Panc1 (cell line): ENCODE measurements at regions not wholly inside any gene's neighbourhood (a gene's known extent, or its start where the extent isn't known, plus 50 kb on each side); places are given as distances from the start of the nearest gene placed in this dataset.
"Not testable (repeated sequence)": the region's sequence is repeated elsewhere in the genome, so short reads cannot be mapped to it uniquely, and the experiment has no call there.

Experiments
- ATAC-seq: fragments of 200-7000 bp; cut with Tn5 transposase; 2 replicates; pipeline ENCODE4 v1.9.1; 2020; ENCODE audit warnings: mild to moderate bottlenecking, moderate library complexity
- BruUV-seq: library from RNA; stranded (reverse); fragments of 400-500 nt; replicated peaks from 2 replicates; lab custom pipeline; 2021; lab: Mats Ljungman, UMichigan
- CTCF ChIA-PET: fragments of 300-600 bp; sonication (Branson Sonifier 250); formaldehyde crosslinking; loops from one replicate; lab custom pipeline; 2022; ENCODE audit warnings: antibody characterized with exemption; lab: Charles Lee
- POLR2A ChIA-PET: fragments of 300-600 bp; sonication (Branson Sonifier 250); formaldehyde crosslinking; loops from one replicate; lab custom pipeline; 2022; ENCODE audit warnings: antibody characterized with exemption; lab: Charles Lee
- DNase-seq: peaks from one replicate; pipeline ENCODE4 v3.0.0-alpha.2; 2010; ENCODE audit warnings: low read depth, low spot score
- H3K27ac ChIP-seq: 2 replicates; pipeline ENCODE4 v1.5.1; 2011; ENCODE audit warnings: mild to moderate bottlenecking, low read length, inconsistent platforms
- H3K27me3 ChIP-seq: fragments of 200-500 bp; sonication (Bioruptor generic); 2 replicates; pipeline ENCODE4 v1.6.0; 2014; ENCODE audit warnings: low read length, inconsistent platforms; ENCODE audit not compliant: control insufficient read depth, insufficient read depth
- H3K36me3 ChIP-seq: fragments of 200-500 bp; sonication (Bioruptor generic); 2 replicates; pipeline ENCODE4 v1.5.1; 2014; ENCODE audit warnings: inconsistent platforms, mild to moderate bottlenecking, low read length, moderate library complexity; ENCODE audit not compliant: control insufficient read depth, insufficient read depth
- H3K4me1 ChIP-seq: 2 replicates; pipeline ENCODE4 v1.5.1; 2011; ENCODE audit warnings: inconsistent platforms, mild to moderate bottlenecking, low read length, moderate library complexity; ENCODE audit not compliant: control insufficient read depth, insufficient read depth
- H3K4me3 ChIP-seq, 2 experiments: 2 replicates each; pipeline ENCODE4 v1.5.1; 2011 to 2012; ENCODE audit warnings: low read depth in 2 of 2, low read length in 2 of 2, mild to moderate bottlenecking in 2 of 2, inconsistent platforms in 1 of 2, moderate library complexity in 1 of 2
- H3K9me3 ChIP-seq: fragments of 200-500 bp; sonication (Bioruptor generic); 2 replicates; pipeline ENCODE4 v1.5.1; 2014; ENCODE audit warnings: low read depth, mild to moderate bottlenecking, inconsistent platforms, low read length, moderate library complexity; ENCODE audit not compliant: control insufficient read depth, insufficient read depth
- POLR2AphosphoS5 ChIP-seq: IDR thresholded peaks from 2 replicates; pipeline ENCODE4 v1.6.1; 2012; ENCODE audit warnings: mild to moderate bottlenecking, low read depth, low read length, moderate library complexity
- SIN3A ChIP-seq: IDR thresholded peaks from 2 replicates; pipeline ENCODE4 v1.6.1; 2012; ENCODE audit warnings: low read depth, mild to moderate bottlenecking, low read length, moderate library complexity, borderline replicate concordance; ENCODE audit not compliant: insufficient read depth
- TCF7L2 ChIP-seq: IDR thresholded peaks from 2 replicates; pipeline ENCODE4 v1.6.1; 2011; ENCODE audit warnings: mild to moderate bottlenecking, low read depth, low read length, inconsistent platforms
- in situ Hi-C: cut with HindIII; loops from 2 replicates; pipeline ENCODE4 v1.10.0; 2016; ENCODE audit warnings: low sequenced_read_pairs, low pct_unique_long_range_greater_than_20kb
- intact Hi-C: fragments of 100-400 bp; cut with micrococcal nuclease; formaldehyde crosslinking; loops from one replicate; pipeline ENCODE4 v1.10.0; 2022; ENCODE audit not compliant: unreplicated experiment
- TF ChIP-seq, protein P1 (sequence below): fragments of 450-650 bp; IDR thresholded peaks from 2 replicates; pipeline ENCODE4 v1.5.1; 2017; ENCODE audit warnings: mild to moderate bottlenecking
- TF ChIP-seq, protein P2 (sequence below), 2 experiments: IDR thresholded peaks; 2 replicates each; pipeline ENCODE4 v1.6.1; 2011 to 2012; ENCODE audit warnings: low read depth in 2 of 2, control low read depth in 1 of 2, low read length in 1 of 2, mild to moderate bottlenecking in 1 of 2, moderate library complexity in 1 of 2; ENCODE audit not compliant: insufficient read depth in 1 of 2

DNA sequence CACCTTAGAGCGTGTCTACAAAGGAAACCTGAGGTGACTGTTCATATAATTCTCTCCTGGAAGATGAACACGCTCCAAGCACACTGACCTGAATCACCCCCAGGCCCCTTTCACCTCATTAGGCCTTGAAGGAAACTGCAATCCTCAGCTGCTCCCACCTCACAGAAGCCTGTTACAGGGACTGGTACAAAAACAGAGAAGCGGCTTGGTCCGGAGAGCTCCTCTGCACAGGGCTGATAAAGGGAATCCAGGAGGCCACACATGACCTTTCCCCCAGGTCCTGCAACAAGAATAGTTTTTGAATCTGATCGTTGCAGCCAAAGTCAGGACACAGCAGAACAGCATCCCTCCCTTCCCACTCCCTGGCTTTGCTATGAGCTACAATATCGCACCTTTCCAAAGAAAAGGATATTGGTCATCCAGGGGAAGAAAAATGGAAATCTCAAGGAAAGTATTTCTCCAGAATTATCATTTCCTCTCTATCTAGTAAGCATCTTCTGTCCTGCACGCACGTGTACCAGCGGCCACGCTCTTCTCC, 666.7 kb downstream of the UQCRFS1 start:
- intact Hi-C loops (no loop called here), in situ Hi-C loops (no loop called here)
- H3K36me3 ChIP-seq = no peaks in the 10 kb centered on the region
- ATAC-seq = no peak
- no peaks in the 10 kb centered on the region for H3K9me3 ChIP-seq
- no peak for DNase-seq
- CTCF ChIA-PET = no interaction called here
- no peak overlapping the region for H3K27ac ChIP-seq
- no peaks in the 10 kb centered on the region for H3K27me3 ChIP-seq
- TF ChIP-seq, protein P1, sequence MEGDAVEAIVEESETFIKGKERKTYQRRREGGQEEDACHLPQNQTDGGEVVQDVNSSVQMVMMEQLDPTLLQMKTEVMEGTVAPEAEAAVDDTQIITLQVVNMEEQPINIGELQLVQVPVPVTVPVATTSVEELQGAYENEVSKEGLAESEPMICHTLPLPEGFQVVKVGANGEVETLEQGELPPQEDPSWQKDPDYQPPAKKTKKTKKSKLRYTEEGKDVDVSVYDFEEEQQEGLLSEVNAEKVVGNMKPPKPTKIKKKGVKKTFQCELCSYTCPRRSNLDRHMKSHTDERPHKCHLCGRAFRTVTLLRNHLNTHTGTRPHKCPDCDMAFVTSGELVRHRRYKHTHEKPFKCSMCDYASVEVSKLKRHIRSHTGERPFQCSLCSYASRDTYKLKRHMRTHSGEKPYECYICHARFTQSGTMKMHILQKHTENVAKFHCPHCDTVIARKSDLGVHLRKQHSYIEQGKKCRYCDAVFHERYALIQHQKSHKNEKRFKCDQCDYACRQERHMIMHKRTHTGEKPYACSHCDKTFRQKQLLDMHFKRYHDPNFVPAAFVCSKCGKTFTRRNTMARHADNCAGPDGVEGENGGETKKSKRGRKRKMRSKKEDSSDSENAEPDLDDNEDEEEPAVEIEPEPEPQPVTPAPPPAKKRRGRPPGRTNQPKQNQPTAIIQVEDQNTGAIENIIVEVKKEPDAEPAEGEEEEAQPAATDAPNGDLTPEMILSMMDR = no peak
- TF ChIP-seq, protein P2, sequence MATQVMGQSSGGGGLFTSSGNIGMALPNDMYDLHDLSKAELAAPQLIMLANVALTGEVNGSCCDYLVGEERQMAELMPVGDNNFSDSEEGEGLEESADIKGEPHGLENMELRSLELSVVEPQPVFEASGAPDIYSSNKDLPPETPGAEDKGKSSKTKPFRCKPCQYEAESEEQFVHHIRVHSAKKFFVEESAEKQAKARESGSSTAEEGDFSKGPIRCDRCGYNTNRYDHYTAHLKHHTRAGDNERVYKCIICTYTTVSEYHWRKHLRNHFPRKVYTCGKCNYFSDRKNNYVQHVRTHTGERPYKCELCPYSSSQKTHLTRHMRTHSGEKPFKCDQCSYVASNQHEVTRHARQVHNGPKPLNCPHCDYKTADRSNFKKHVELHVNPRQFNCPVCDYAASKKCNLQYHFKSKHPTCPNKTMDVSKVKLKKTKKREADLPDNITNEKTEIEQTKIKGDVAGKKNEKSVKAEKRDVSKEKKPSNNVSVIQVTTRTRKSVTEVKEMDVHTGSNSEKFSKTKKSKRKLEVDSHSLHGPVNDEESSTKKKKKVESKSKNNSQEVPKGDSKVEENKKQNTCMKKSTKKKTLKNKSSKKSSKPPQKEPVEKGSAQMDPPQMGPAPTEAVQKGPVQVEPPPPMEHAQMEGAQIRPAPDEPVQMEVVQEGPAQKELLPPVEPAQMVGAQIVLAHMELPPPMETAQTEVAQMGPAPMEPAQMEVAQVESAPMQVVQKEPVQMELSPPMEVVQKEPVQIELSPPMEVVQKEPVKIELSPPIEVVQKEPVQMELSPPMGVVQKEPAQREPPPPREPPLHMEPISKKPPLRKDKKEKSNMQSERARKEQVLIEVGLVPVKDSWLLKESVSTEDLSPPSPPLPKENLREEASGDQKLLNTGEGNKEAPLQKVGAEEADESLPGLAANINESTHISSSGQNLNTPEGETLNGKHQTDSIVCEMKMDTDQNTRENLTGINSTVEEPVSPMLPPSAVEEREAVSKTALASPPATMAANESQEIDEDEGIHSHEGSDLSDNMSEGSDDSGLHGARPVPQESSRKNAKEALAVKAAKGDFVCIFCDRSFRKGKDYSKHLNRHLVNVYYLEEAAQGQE (IDR thresholded peaks at IDR 0.05; ENCODE audit: insufficient read depth in 1 of 2, low read depth in 2 of 2, low read length in 1 of 2) = no peak
- TF ChIP-seq SIN3A (no peak), TCF7L2 (no peak), POLR2AphosphoS5 (no peak)
- H3K4me1 ChIP-seq = no peaks in the 10 kb centered on the region
- POLR2A ChIA-PET = no interaction called here
- no TSS peak for BruUV-seq
- no peak overlapping the region for H3K4me3 ChIP-seq

DNA sequence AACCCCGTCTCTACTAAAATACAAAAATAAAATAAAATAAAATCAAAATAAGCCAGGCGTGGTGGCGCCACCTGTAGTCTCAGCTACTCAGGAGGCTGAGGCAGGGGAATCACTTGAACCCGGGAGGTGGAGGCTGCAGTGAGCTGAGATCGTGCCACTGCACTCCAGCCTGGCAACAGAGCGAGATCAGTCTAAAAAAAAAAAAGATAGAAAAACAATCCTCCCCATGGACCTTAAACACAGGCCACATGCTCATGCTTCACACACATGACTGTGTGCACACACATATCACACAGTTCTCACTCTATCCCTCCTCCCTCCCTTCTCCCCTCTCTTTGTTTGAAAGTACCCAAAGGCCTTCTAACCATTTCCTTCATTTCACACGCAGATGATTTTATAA, 667.6 kb downstream of the UQCRFS1 start:
- in situ Hi-C loops, H3K9me3 ChIP-seq, H3K4me3 ChIP-seq, POLR2A ChIA-PET, DNase-seq, intact Hi-C loops, CTCF ChIA-PET, H3K27ac ChIP-seq, H3K4me1 ChIP-seq, BruUV-seq, ATAC-seq, H3K36me3 ChIP-seq, H3K27me3 ChIP-seq: not testable (repeated sequence)

- ChIA-PET CTCF (no interaction called here), POLR2A (no interaction called here)
- no peak overlapping the region for H3K27ac ChIP-seq
- DNase-seq = no peak
- H3K27me3 ChIP-seq = no peaks in the 10 kb centered on the region
- no peaks in the 10 kb centered on the region for H3K9me3 ChIP-seq
- H3K4me1 ChIP-seq = no peaks in the 10 kb centered on the region
- no peak for ATAC-seq
- H3K4me3 ChIP-seq = no peak overlapping the region
- intact Hi-C loops (no loop called here), in situ Hi-C loops (no loop called here)
- H3K36me3 ChIP-seq = no peaks in the 10 kb centered on the region
- no TSS peak for BruUV-seq
- TF ChIP-seq, protein P1 = no peak
- TF ChIP-seq, protein P2 (IDR thresholded peaks at IDR 0.05; ENCODE audit: insufficient read depth in 1 of 2, low read depth in 2 of 2, low read length in 1 of 2) = no peak
- TF ChIP-seq POLR2AphosphoS5 (no peak), SIN3A (no peak), TCF7L2 (no peak)
Observed at GRCh38 chr19:28544451-28545261, 668.3 kb downstream of the UQCRFS1 start.
